ENCODE measurements at regions not wholly inside any gene's neighbourhood (a gene's known extent, or its start where the extent isn't known, plus 50 kb on each side); places are given as distances from the start of the nearest gene placed in this dataset.
"Not testable (repeated sequence)": the region's sequence is repeated elsewhere in the genome, so short reads cannot be mapped to it uniquely, and the experiment has no call there.

GRCh38 chr20:46785958-46786357 is 76.5 kb downstream of the SLC2A10 start:
- Histone ChIP-seq H3K4me1 (ENCODE audit: insufficient read depth, low read length) (no peaks in the 10 kb centered on the region), H3K9ac (ENCODE audit: low read depth, low read length) (no peak overlapping the region), H3K9me3 (ENCODE audit: control insufficient read depth, insufficient read depth, low read length) (no peaks in the 10 kb centered on the region), H3K36me3 (ENCODE audit: insufficient read depth, low read length) (no peaks in the 10 kb centered on the region)

- Histone ChIP-seq H3K9me3 (ENCODE audit: control insufficient read depth, insufficient read depth, low read length) (no peaks in the 10 kb centered on the region), H3K4me1 (ENCODE audit: insufficient read depth, low read length) (no peaks in the 10 kb centered on the region), H3K9ac (ENCODE audit: low read depth, low read length) (no peak overlapping the region), H3K36me3 (ENCODE audit: insufficient read depth, low read length) (no peaks in the 10 kb centered on the region)
These were observed 77.1 kb downstream of the SLC2A10 start for GRCh38 chr20:46786566-46786965.

GRCh38 chr20:46787991-46788762 is 78.7 kb downstream of the SLC2A10 start:
- no peaks in the 10 kb centered on the region for H3K4me1 ChIP-seq (ENCODE audit: insufficient read depth, low read length)

DNA sequence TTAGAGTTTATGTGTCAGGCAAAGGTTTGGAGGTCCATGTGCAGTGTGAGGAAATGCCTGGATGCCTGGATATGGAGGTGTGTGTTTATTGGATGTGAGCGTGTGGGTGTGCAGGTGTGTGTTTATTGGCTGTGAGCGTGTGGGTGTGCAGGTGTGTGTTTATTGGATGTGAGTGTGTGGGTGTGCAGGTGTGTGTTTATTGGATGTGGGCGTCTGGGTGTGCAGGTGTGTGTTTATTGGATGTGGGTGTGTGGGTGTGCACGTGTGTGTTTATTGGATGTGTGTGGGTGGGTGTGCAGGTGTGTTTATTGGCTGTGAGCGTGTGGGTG is 79.3 kb downstream of the SLC2A10 start:
- H3K9me3 ChIP-seq (ENCODE audit: control insufficient read depth, insufficient read depth, low read length); H3K9ac ChIP-seq (ENCODE audit: low read depth, low read length); H3K4me1 ChIP-seq (ENCODE audit: insufficient read depth, low read length); H3K36me3 ChIP-seq (ENCODE audit: insufficient read depth, low read length): not testable (repeated sequence)

More at GRCh38 chr20:46787991-46788762, 78.7 kb downstream of the SLC2A10 start:
- H3K9me3 ChIP-seq (ENCODE audit: control insufficient read depth, insufficient read depth, low read length), result no peaks in the 10 kb centered on the region
- no peaks in the 10 kb centered on the region for H3K36me3 ChIP-seq (ENCODE audit: insufficient read depth, low read length)
- H3K9ac ChIP-seq (ENCODE audit: low read depth, low read length), result no peak overlapping the region

DNA sequence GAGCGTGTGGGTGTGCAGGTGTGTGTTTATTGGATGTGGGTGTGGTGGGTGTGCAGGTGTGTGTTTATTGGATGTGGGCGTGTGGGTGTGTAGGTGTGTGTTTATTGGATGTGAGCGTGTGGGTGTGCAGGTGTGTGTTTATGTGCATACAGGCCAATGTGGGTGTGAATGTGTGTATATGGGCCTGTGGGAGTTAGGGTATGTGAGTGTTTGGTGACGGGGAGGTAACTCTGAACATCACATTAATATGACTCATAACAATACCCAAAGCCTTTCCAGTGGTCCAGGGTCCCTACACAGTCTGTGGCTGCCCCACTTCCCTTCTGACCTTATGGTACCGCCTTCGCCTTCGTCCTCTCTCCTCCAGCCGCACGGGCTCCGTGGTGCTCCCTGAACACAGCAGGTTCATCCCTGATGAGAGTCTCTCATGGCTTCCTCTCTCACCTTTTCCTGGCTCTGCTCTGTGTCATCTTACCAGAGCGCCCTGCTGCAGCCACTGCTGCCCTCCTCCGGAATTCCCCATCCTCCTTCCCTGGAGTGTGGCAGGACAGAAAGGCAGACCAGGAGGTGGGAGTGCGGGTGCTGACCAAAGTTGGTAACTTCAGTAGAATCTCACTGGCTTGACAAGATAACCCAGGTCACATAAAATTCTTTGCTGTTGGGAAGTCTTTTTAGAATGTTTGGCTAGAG is 80.0 kb downstream of the SLC2A10 start:
- Histone ChIP-seq H3K4me1 (ENCODE audit: insufficient read depth, low read length) (no peaks in the 10 kb centered on the region), H3K9me3 (ENCODE audit: control insufficient read depth, insufficient read depth, low read length) (no peaks in the 10 kb centered on the region), H3K9ac (ENCODE audit: low read depth, low read length) (no peak overlapping the region), H3K36me3 (ENCODE audit: insufficient read depth, low read length) (no peaks in the 10 kb centered on the region)

DNA sequence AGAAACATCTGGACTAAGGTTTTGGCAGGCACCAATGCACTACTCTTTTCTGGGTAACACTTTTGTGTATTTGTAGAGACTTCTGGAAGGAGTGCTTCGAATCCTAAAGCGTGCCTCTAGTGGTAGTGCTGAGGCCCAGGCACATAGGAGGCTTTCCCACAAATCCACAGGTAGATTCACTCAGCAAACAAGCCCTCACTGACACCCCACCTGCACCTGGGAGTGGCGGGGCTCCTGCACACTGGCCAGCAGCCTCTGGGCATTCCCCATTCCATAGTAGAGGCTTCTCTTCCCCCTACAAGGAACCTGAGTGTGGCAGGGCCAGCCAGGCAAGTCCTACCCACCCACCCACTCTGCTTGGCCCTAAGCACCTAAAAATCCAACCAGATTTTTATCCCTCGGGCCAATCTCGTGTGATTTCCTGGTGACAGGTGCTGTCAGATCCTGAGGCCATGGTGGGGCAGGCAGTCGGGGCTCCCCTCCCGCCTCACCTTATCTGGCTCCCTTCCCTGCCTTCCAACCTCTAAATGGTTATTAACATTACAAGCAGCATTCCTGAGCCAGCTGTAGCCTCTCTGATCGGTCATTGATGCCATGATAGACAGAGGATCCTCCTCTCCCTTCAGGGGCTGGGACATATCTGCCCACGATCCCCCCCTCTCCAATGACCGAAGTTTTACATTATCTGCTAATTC is 82.4 kb downstream of the SLC2A10 start:
- H3K9me3 ChIP-seq (ENCODE audit: control insufficient read depth, insufficient read depth, low read length), result no peaks in the 10 kb centered on the region
- H3K36me3 ChIP-seq (ENCODE audit: insufficient read depth, low read length), result no peaks in the 10 kb centered on the region
- no peak overlapping the region for H3K9ac ChIP-seq (ENCODE audit: low read depth, low read length)
- H3K4me1 ChIP-seq (ENCODE audit: insufficient read depth, low read length), result no peaks in the 10 kb centered on the region

DNA sequence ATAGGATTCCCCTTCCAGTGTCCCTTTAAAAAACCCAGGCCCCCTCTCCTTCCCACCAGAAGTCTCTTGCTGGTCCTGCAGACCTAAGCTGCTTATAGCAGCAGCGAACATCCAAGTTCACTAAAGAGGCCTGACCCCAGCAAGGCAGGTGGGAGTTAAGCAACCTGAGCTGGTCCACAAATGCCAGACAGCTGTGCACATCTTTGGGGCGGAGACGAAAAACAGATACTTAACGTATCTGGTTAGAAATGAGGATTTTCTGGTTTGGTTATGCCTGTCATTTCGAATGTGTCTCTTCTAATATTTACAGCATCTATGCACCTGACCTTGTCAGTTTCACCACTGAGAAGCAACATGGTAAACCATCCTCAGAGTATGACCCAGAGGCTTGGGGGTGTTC is 87.8 kb downstream of the SLC2A10 start:
- H3K9me3 ChIP-seq (ENCODE audit: control insufficient read depth, insufficient read depth, low read length), result no peaks in the 10 kb centered on the region
- H3K9ac ChIP-seq (ENCODE audit: low read depth, low read length), result no peak overlapping the region
- no peaks in the 10 kb centered on the region for H3K36me3 ChIP-seq (ENCODE audit: insufficient read depth, low read length)
- H3K4me1 ChIP-seq (ENCODE audit: insufficient read depth, low read length), result no peaks in the 10 kb centered on the region

- Histone ChIP-seq H3K9ac (ENCODE audit: low read depth, low read length) (no peak overlapping the region), H3K9me3 (ENCODE audit: control insufficient read depth, insufficient read depth, low read length) (no peaks in the 10 kb centered on the region), H3K36me3 (ENCODE audit: insufficient read depth, low read length) (no peaks in the 10 kb centered on the region), H3K4me1 (ENCODE audit: insufficient read depth, low read length) (0 out of 2 replicates have a peak, but pooled peaks cover 6% of the 10 kb centered on the region)
These were observed 89.0 kb downstream of the SLC2A10 start for GRCh38 chr20:46798430-46798829.

- H3K9ac ChIP-seq (ENCODE audit: low read depth, low read length), result no peak overlapping the region
- no peaks in the 10 kb centered on the region for H3K9me3 ChIP-seq (ENCODE audit: control insufficient read depth, insufficient read depth, low read length)
- H3K36me3 ChIP-seq (ENCODE audit: insufficient read depth, low read length), result no peaks in the 10 kb centered on the region
- 0 out of 2 replicates have a peak, but pooled peaks cover 6% of the 10 kb centered on the region for H3K4me1 ChIP-seq (ENCODE audit: insufficient read depth, low read length)
These were observed 90.4 kb downstream of the SLC2A10 start for GRCh38 chr20:46799781-46800408.

DNA sequence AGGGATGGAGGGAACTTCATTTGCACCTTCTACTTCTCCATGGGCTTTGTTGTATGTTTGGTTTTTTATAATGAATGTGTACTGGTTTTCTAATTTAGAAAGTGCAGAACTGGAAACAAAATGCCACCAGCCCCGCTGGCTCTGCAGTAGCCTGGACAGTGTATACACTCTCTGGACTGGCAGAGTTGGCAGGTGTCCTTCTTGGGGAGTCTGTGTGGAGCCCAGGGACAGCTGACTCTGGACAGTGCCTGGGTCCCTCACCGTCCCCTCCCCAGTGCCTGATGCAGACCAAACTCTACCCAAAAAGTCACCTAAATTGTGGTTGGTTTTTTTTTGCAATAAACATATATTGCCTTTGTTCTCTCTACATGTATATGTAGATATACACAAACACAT is 91.0 kb downstream of the SLC2A10 start:
- Histone ChIP-seq H3K4me1 (ENCODE audit: insufficient read depth, low read length) (0 out of 2 replicates have a peak, but pooled peaks cover 6% of the 10 kb centered on the region), H3K9me3 (ENCODE audit: control insufficient read depth, insufficient read depth, low read length) (no peaks in the 10 kb centered on the region), H3K9ac (ENCODE audit: low read depth, low read length) (no peak overlapping the region), H3K36me3 (ENCODE audit: insufficient read depth, low read length) (no peaks in the 10 kb centered on the region)

- Histone ChIP-seq H3K4me1 (ENCODE audit: insufficient read depth, low read length) (0 out of 2 replicates have a peak, but pooled peaks cover 6% of the 10 kb centered on the region), H3K9ac (ENCODE audit: low read depth, low read length) (no peak overlapping the region), H3K9me3 (ENCODE audit: control insufficient read depth, insufficient read depth, low read length) (no peaks in the 10 kb centered on the region), H3K36me3 (ENCODE audit: insufficient read depth, low read length) (no peaks in the 10 kb centered on the region)
These were observed 91.7 kb downstream of the SLC2A10 start for GRCh38 chr20:46801003-46801702.

DNA sequence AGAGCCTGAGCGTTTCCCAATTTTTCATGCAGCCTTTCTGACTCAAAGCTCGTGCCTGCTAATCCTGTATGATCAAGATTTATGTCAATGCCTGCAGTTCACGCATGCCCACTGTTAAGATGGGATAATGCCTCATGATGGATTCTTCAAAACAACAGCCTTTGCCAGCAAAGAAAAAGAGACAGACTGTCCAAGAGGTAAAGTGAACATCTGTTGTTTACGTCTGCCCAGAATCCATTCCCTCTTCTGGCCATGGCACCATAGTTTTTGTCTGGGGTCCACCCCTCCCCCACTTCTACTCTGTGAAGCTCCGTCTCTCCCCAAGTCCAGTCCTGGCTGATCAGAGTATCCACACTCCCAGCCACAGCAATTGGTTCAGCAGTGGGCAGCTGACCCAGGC is 91.9 kb upstream of the EYA2 start:
- Histone ChIP-seq H3K9me3 (ENCODE audit: control insufficient read depth, insufficient read depth, low read length) (no peaks in the 10 kb centered on the region), H3K9ac (ENCODE audit: low read depth, low read length) (no peak overlapping the region), H3K4me1 (ENCODE audit: insufficient read depth, low read length) (0 out of 2 replicates have a peak, but pooled peaks cover 6% of the 10 kb centered on the region), H3K36me3 (ENCODE audit: insufficient read depth, low read length) (no peaks in the 10 kb centered on the region)

GRCh38 chr20:46803123-46804020 is 91.3 kb upstream of the EYA2 start:
- H3K36me3 ChIP-seq (ENCODE audit: insufficient read depth, low read length), result no peaks in the 10 kb centered on the region
- H3K9me3 ChIP-seq (ENCODE audit: control insufficient read depth, insufficient read depth, low read length), result no peaks in the 10 kb centered on the region
- 0 out of 2 replicates have a peak, but pooled peaks cover 6% of the 10 kb centered on the region for H3K4me1 ChIP-seq (ENCODE audit: insufficient read depth, low read length)
- H3K9ac ChIP-seq (ENCODE audit: low read depth, low read length), result no peak overlapping the region

Measured in ES-I3 (cell line).